AG09309 (cell line): ENCODE measurements at regions not wholly inside any gene's neighbourhood (a gene's known extent, or its start where the extent isn't known, plus 50 kb on each side); places are given as distances from the start of the nearest gene placed in this dataset.

ENCODE experiments used
- DNase-seq: peaks from one replicate; pipeline ENCODE4 v3.0.0-alpha.2; 2010; ENCODE audit warnings: low read depth
- H3K4me3 ChIP-seq: 2 replicates; pipeline ENCODE4 v1.5.1; 2011; ENCODE audit warnings: mild to moderate bottlenecking, low read depth, low read length, moderate library complexity; ENCODE audit not compliant: control insufficient read depth
- CTCF ChIP-seq: IDR thresholded peaks from 2 replicates; pipeline ENCODE4 v1.5.1; 2011; ENCODE audit warnings: mild to moderate bottlenecking, low read depth, low read length, inconsistent platforms; ENCODE audit not compliant: insufficient read depth, control insufficient read depth; ENCODE audit errors: missing control alignments

- DNase-seq = no peak
- TF ChIP-seq CTCF = no peak
- H3K4me3 ChIP-seq = no peak overlapping the region
These were observed 135.2 kb upstream of the NAV2 start for GRCh38 chr11:19577391-19577975.

GRCh38 chr11:19576903-19577302 is 135.7 kb upstream of the NAV2 start:
- no peak for TF ChIP-seq CTCF

GRCh38 chr11:19576054-19576453 is 136.6 kb upstream of the NAV2 start:
- no peak for TF ChIP-seq CTCF
- H3K4me3 ChIP-seq = no peak overlapping the region
- no peak for DNase-seq

More at GRCh38 chr11:19576903-19577302, 135.7 kb upstream of the NAV2 start:
- DNase-seq = no peak
- no peak overlapping the region for H3K4me3 ChIP-seq

- H3K4me3 ChIP-seq = no peak overlapping the region
- no peak for DNase-seq
- TF ChIP-seq CTCF = no peak
These were observed 137.7 kb upstream of the NAV2 start for GRCh38 chr11:19574916-19575315.

- no peak overlapping the region for H3K4me3 ChIP-seq
- TF ChIP-seq CTCF = no peak
- no peak for DNase-seq
These were observed 139.0 kb upstream of the NAV2 start for GRCh38 chr11:19573666-19574065.

GRCh38 chr11:19571906-19572305 is 140.7 kb upstream of the NAV2 start:
- no peak for DNase-seq
- H3K4me3 ChIP-seq = no peak overlapping the region
- no peak for TF ChIP-seq CTCF

- no peak overlapping the region for H3K4me3 ChIP-seq
- DNase-seq = no peak
- TF ChIP-seq CTCF = no peak
These were observed 141.7 kb upstream of the NAV2 start for GRCh38 chr11:19570889-19571288.
